Right atrium auricular region (tissue), 2 donors: ENCODE measurements at regions not wholly inside any gene's neighbourhood (a gene's known extent, or its start where the extent isn't known, plus 50 kb on each side); places are given as distances from the start of the nearest gene placed in this dataset.

Source experiments
- DNase-seq: peaks from one replicate; pipeline ENCODE4 v3.0.0-alpha.2; 2019; ENCODE audit warnings: low spot score
- H3K27ac ChIP-seq, 2 donors: fragments of 200-600 bp; sonication (generic); 1 replicate in 1 of 2; 2 replicates in 1 of 2; pipeline ENCODE4 v1.5.1; 2016 to 2019
- H3K27me3 ChIP-seq, 2 donors: fragments of 200-600 bp; sonication (generic); one replicate each; pipeline versions ENCODE4 v1.5.1 to v1.6.0; 2017 to 2019
- H3K36me3 ChIP-seq: fragments of 200-600 bp; sonication (generic); one replicate; pipeline ENCODE4 v1.5.1; 2016
- H3K4me1 ChIP-seq, 2 donors: fragments of 200-600 bp; sonication (generic); one replicate each; pipeline versions ENCODE4 v1.5.1 to v1.6.0; 2017 to 2019
- H3K4me3 ChIP-seq, 2 donors: fragments of 200-600 bp; sonication (generic); 1 replicate in 1 of 2; 2 replicates in 1 of 2; pipeline ENCODE4 v1.5.1; 2017 to 2019; ENCODE audit warnings: mild to moderate bottlenecking in 1 of 2, moderate library complexity in 1 of 2
- H3K9me3 ChIP-seq, 2 donors: fragments of 200-600 bp; sonication (generic); one replicate each; pipeline ENCODE4 v1.5.1; 2019
- CTCF ChIP-seq, 2 donors: fragments of 200-600 bp; sonication (generic); IDR thresholded peaks; one replicate each; pipeline ENCODE4 v1.5.1; 2019; ENCODE audit warnings: antibody characterized with exemption in 2 of 2

- Histone ChIP-seq H3K27ac (no peak overlapping the region), H3K36me3 (no peaks in the 10 kb centered on the region), H3K27me3 (no peaks in the 10 kb centered on the region), H3K4me3 (no peak overlapping the region), H3K4me1 (no peaks in the 10 kb centered on the region), H3K9me3 (no peaks in the 10 kb centered on the region)
- DNase-seq, result no peak
- TF ChIP-seq CTCF (IDR thresholded peaks at IDR 0.05), result no peak
Observed at GRCh38 chr2:150733051-150733618, 245.7 kb upstream of the RND3 start.

GRCh38 chr2:150732491-150732890 lies 245.0 kb upstream of the RND3 start:
- H3K27me3 ChIP-seq, result no peaks in the 10 kb centered on the region
- no peaks in the 10 kb centered on the region for H3K4me1 ChIP-seq
- DNase-seq, result no peak
- no peak for TF ChIP-seq CTCF (IDR thresholded peaks at IDR 0.05)
- no peak overlapping the region for H3K27ac ChIP-seq
- no peak overlapping the region for H3K4me3 ChIP-seq
- H3K9me3 ChIP-seq, result no peaks in the 10 kb centered on the region
- H3K36me3 ChIP-seq, result no peaks in the 10 kb centered on the region

- Histone ChIP-seq H3K27ac (no peak overlapping the region), H3K36me3 (no peaks in the 10 kb centered on the region), H3K4me1 (no peaks in the 10 kb centered on the region), H3K9me3 (no peaks in the 10 kb centered on the region), H3K27me3 (no peaks in the 10 kb centered on the region), H3K4me3 (no peak overlapping the region)
- DNase-seq, result no peak
- no peak for TF ChIP-seq CTCF (IDR thresholded peaks at IDR 0.05)
Observed at GRCh38 chr2:150732064-150732463, 244.6 kb upstream of the RND3 start.

- no peaks in the 10 kb centered on the region for H3K27me3 ChIP-seq
- H3K27ac ChIP-seq, result no peak overlapping the region
- H3K4me3 ChIP-seq, result no peak overlapping the region
- no peak for TF ChIP-seq CTCF (IDR thresholded peaks at IDR 0.05)
- no peaks in the 10 kb centered on the region for H3K4me1 ChIP-seq
- no peaks in the 10 kb centered on the region for H3K36me3 ChIP-seq
- no peaks in the 10 kb centered on the region for H3K9me3 ChIP-seq
- no peak for DNase-seq
Observed at GRCh38 chr2:150729495-150729955, 242.1 kb upstream of the RND3 start.

DNA sequence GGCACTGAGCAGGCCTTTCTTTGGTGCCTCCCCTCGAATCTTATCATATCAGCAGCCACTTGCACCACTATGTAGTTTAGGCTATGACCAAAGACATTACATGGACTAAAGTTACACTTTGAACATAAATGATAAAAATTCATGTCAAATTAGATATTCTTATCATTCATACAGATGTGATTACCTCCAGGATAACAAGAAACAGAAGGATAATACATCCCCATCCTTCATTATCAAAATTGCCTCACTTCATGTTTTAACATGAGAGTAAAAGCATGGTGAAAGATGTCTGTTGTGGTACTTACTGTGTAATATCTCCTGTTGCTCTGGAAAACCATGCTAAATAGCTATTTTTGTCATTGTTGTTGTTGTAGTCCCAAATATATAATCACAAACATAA lies 230.8 kb upstream of the RND3 start:
- H3K9me3 ChIP-seq, result no peaks in the 10 kb centered on the region
- H3K4me1 ChIP-seq, result no peaks in the 10 kb centered on the region
- H3K27ac ChIP-seq, result no peak overlapping the region
- H3K4me3 ChIP-seq, result no peak overlapping the region
- no peak for TF ChIP-seq CTCF (IDR thresholded peaks at IDR 0.05)
- no peaks in the 10 kb centered on the region for H3K27me3 ChIP-seq
- H3K36me3 ChIP-seq, result no peaks in the 10 kb centered on the region
- no peak for DNase-seq

- H3K36me3 ChIP-seq, result no peaks in the 10 kb centered on the region
- no peak for DNase-seq
Observed at GRCh38 chr2:150716186-150716585, 228.7 kb upstream of the RND3 start.

More at GRCh38 chr2:150716186-150716585, 228.7 kb upstream of the RND3 start:
- H3K27me3 ChIP-seq, result no peaks in the 10 kb centered on the region
- no peak overlapping the region for H3K27ac ChIP-seq
- H3K4me1 ChIP-seq, result no peaks in the 10 kb centered on the region
- H3K9me3 ChIP-seq, result no peaks in the 10 kb centered on the region
- TF ChIP-seq CTCF (IDR thresholded peaks at IDR 0.05), result no peak
- no peak overlapping the region for H3K4me3 ChIP-seq
